ENCODE measurements at regions not wholly inside any gene's neighbourhood (a gene's known extent, or its start where the extent isn't known, plus 50 kb on each side); places are given as distances from the start of the nearest gene placed in this dataset.
A peak's percentile ranks its signal among the peaks of the same experiment; 100 is the strongest.

DNA sequence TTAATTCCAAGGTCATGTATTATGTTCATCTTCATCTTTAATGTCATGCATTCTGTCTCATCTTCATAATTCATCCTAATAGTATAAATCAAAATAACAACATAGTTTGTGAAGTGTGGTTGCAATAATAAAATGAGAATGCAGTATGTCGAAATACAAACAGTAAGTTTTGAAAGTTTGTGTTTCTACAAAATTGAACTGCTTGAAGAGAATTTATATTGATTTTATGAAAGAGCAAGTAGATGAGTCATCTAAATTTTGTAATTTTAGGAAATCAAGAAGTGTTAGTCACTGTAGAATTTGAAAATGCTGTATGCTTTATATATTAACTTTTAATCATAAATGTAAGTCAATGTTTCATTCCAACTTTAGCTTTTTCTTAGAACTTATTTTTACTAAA lies 190.5 kb upstream of the PPP1R3A start:
- TF ChIP-seq, protein P1, sequence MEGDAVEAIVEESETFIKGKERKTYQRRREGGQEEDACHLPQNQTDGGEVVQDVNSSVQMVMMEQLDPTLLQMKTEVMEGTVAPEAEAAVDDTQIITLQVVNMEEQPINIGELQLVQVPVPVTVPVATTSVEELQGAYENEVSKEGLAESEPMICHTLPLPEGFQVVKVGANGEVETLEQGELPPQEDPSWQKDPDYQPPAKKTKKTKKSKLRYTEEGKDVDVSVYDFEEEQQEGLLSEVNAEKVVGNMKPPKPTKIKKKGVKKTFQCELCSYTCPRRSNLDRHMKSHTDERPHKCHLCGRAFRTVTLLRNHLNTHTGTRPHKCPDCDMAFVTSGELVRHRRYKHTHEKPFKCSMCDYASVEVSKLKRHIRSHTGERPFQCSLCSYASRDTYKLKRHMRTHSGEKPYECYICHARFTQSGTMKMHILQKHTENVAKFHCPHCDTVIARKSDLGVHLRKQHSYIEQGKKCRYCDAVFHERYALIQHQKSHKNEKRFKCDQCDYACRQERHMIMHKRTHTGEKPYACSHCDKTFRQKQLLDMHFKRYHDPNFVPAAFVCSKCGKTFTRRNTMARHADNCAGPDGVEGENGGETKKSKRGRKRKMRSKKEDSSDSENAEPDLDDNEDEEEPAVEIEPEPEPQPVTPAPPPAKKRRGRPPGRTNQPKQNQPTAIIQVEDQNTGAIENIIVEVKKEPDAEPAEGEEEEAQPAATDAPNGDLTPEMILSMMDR (conservative IDR thresholded peaks at IDR 0.05; ENCODE audit: low read length) = no peak
- H3K4me3 ChIP-seq (ENCODE audit: low read length) = no peak overlapping the region
- peak; percentile 35 for DNase-seq (ENCODE audit: low read depth)

DNA sequence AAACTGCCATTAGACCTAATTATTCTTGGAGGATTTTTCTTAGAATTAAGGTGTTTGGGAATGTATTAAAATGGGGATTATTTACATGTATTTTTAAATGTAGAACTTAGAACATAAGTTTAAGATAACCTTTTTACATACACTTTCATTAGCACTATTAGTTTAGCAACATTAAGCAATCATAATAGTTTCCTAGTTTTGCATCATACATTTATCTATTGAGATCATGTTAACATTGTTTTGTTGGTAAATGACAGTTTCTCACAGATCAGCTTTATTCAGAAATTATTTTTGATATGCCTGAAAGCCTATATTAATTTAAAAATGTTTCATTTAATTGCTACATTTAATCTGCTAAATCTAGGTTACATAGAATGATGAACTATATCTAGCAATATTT lies 189.7 kb upstream of the PPP1R3A start:
- TF ChIP-seq, protein P1 (conservative IDR thresholded peaks at IDR 0.05; ENCODE audit: low read length) = no peak
- no peak overlapping the region for H3K4me3 ChIP-seq (ENCODE audit: low read length)
- no peak for DNase-seq (ENCODE audit: low read depth)

DNA sequence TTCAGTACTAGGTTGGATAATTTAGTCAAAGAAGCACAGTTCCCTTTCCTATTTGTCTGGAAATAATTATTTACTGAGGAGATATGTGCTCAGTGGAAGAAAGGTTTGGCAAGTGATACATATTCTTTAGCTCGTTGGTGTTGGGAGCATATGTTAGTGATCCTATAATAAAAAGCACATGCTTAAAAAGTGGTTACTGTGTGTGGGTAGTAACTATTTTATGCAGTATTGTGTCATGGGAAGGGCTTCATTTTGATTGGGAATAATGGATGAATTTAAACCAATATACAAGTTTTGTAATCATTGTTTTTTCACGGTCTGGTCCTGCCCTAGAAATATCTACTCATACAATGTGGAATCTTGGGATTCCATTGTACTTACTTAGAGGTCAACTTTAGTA lies 188.7 kb upstream of the PPP1R3A start:
- DNase-seq (ENCODE audit: low read depth) = peak; percentile 86
- TF ChIP-seq, protein P1 (conservative IDR thresholded peaks at IDR 0.05; ENCODE audit: low read length) = no peak
- H3K4me3 ChIP-seq (ENCODE audit: low read length) = no peak overlapping the region

DNA sequence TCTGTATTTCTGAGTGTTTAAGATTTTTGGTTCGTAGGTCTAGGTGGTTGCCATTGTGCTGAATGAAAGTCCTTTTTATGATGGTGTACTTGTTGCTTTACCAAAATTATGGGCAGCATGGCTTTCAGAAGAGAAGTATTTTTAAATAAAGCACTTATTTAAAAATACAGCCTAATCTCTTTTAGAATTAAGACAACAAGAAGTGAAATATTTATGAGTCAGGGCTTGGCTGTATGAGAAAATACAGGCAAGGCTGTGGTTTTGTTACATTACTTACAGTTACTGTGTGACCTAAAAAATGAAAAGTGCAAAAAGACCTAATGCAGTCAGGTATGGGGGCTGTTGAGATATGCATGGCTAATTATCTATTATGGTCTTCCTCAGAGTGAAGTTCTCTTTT lies 185.2 kb upstream of the PPP1R3A start:
- TF ChIP-seq, protein P1 (conservative IDR thresholded peaks at IDR 0.05; ENCODE audit: low read length) = no peak
- DNase-seq (ENCODE audit: low read depth) = no peak
- no peak overlapping the region for H3K4me3 ChIP-seq (ENCODE audit: low read length)

DNA sequence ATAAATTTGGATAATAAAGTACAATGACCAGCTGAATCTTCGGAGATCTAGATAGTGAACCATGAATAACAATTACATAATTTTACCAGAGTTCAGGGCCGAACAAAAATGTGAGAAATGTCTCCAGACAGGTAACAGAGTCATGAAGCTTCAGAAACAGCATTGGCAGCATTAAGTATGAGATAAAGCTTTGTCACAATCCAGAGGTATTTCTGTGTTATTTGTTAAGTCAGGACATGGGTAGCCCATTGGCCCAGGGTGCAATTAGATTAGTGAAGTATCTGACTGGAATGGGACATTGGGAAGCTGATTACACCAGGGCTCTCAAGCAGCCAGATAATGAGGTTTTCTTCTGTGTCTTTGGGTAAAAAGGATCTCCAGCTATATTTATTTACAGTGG lies 184.2 kb upstream of the PPP1R3A start:
- no peak overlapping the region for H3K4me3 ChIP-seq (ENCODE audit: low read length)
- no peak for DNase-seq (ENCODE audit: low read depth)
- TF ChIP-seq, protein P1 (conservative IDR thresholded peaks at IDR 0.05; ENCODE audit: low read length) = no peak

DNA sequence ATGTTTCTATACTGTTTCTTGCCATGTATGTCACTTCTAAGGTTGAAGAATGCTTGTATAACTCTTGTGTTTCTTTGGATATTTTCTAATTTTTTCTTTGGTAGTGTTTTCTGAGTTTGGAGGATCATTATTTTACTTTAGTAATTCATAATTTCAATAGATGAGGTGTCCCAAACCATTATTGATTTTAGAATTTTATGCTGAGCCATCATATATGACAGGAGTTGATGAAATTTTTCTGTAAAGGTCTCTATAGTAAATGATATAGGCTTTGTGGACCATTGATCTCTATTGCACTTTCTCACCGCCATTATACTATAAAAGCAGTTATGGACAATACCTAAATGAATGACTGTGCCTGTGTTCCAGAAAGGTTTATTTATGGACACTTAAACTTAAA lies 183.3 kb upstream of the PPP1R3A start:
- TF ChIP-seq, protein P1 (conservative IDR thresholded peaks at IDR 0.05; ENCODE audit: low read length) = no peak
- H3K4me3 ChIP-seq (ENCODE audit: low read length) = no peak overlapping the region
- no peak for DNase-seq (ENCODE audit: low read depth)

DNA sequence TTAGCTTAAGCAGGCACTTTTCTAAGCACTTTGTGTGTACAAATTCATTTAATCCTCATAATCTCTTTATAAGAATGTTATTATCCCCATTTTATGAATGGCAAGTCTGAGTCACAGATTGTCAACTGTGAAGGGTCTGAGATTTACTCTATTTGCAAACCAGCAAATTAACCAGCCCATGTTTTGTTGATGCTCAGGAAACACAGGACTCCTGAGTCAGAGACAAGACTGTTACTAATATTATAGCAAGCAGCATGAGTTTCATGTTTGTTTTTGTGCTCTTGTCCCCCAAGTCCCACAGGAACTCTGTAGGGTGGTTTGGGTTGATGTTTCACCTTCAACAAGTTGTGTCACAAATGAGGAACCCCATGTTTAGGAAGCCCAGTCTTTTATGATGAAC lies 182.0 kb upstream of the PPP1R3A start:
- TF ChIP-seq, protein P1 (conservative IDR thresholded peaks at IDR 0.05; ENCODE audit: low read length) = no peak
- no peak overlapping the region for H3K4me3 ChIP-seq (ENCODE audit: low read length)
- no peak for DNase-seq (ENCODE audit: low read depth)
